ENCODE measurements at regions not wholly inside any gene's neighbourhood (a gene's known extent, or its start where the extent isn't known, plus 50 kb on each side); places are given as distances from the start of the nearest gene placed in this dataset.

- no peaks in the 10 kb centered on the region for H3K36me3 Mint-ChIP-seq (ENCODE audit: insufficient read depth)
- H3K4me3 Mint-ChIP-seq (ENCODE audit: low read depth) = no peak overlapping the region
- peaks cover 32% of the 10 kb centered on the region for H3K4me1 Mint-ChIP-seq (ENCODE audit: low read depth)
- DNase-seq (ENCODE audit: low spot score, unreplicated experiment) = no peak
- TF ChIP-seq CTCF (IDR thresholded peaks at IDR 0.05; ENCODE audit: unreplicated experiment) = no peak
- no peak overlapping the region for H3K27ac Mint-ChIP-seq
- H3K9me3 Mint-ChIP-seq (ENCODE audit: low read depth) = peaks cover 2% of the 10 kb centered on the region
- no peaks in the 10 kb centered on the region for H3K27me3 Mint-ChIP-seq
Measured at GRCh38 chr12:93137656-93138612, 208.8 kb upstream of the EEA1 start.

- H3K36me3 Mint-ChIP-seq (ENCODE audit: insufficient read depth) = no peaks in the 10 kb centered on the region
- no peak overlapping the region for H3K27ac Mint-ChIP-seq
- no peaks in the 10 kb centered on the region for H3K27me3 Mint-ChIP-seq
- H3K4me3 Mint-ChIP-seq (ENCODE audit: low read depth) = no peak overlapping the region
- no peak for TF ChIP-seq CTCF (IDR thresholded peaks at IDR 0.05; ENCODE audit: unreplicated experiment)
- H3K4me1 Mint-ChIP-seq (ENCODE audit: low read depth) = peaks cover 31% of the 10 kb centered on the region
- no peak for DNase-seq (ENCODE audit: low spot score, unreplicated experiment)
- peaks cover 2% of the 10 kb centered on the region for H3K9me3 Mint-ChIP-seq (ENCODE audit: low read depth)
Measured at GRCh38 chr12:93139028-93139665, 210.1 kb upstream of the EEA1 start.

DNA sequence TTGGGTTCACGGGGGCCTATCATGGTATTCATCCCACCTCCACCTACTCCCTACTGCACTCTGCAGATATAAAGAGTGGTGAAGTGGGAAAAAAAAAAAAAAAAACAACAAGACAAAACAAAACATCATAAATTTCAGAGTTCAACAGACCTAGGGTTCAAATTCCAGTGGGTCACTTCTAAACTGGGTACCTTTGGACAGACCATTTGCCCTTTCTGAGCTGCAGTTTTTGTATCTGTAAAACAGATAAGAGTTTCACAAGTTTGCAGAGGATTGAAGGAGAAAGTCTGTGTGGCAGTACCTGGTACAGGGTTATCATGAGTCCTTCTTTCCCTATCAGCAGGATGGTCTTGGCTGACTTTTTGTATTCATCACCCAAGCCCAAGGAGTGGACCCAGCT lies 211.2 kb upstream of the EEA1 start:
- TF ChIP-seq CTCF (IDR thresholded peaks at IDR 0.05; ENCODE audit: unreplicated experiment) = no peak
- DNase-seq (ENCODE audit: low spot score, unreplicated experiment) = no peak
- no peak overlapping the region for H3K4me3 Mint-ChIP-seq (ENCODE audit: low read depth)
- no peaks in the 10 kb centered on the region for H3K27me3 Mint-ChIP-seq
- H3K9me3 Mint-ChIP-seq (ENCODE audit: low read depth) = peaks cover 2% of the 10 kb centered on the region
- peaks cover 30% of the 10 kb centered on the region for H3K4me1 Mint-ChIP-seq (ENCODE audit: low read depth)
- no peak overlapping the region for H3K27ac Mint-ChIP-seq
- no peaks in the 10 kb centered on the region for H3K36me3 Mint-ChIP-seq (ENCODE audit: insufficient read depth)

- H3K36me3 Mint-ChIP-seq (ENCODE audit: insufficient read depth) = no peaks in the 10 kb centered on the region
- no peaks in the 10 kb centered on the region for H3K27me3 Mint-ChIP-seq
- peaks cover 26% of the 10 kb centered on the region for H3K4me1 Mint-ChIP-seq (ENCODE audit: low read depth)
- no peak overlapping the region for H3K27ac Mint-ChIP-seq
- peaks cover 2% of the 10 kb centered on the region for H3K9me3 Mint-ChIP-seq (ENCODE audit: low read depth)
- no peak for DNase-seq (ENCODE audit: low spot score, unreplicated experiment)
- no peak for TF ChIP-seq CTCF (IDR thresholded peaks at IDR 0.05; ENCODE audit: unreplicated experiment)
- H3K4me3 Mint-ChIP-seq (ENCODE audit: low read depth) = no peak overlapping the region
Measured at GRCh38 chr12:93140801-93141200, 211.7 kb upstream of the EEA1 start.

- no peak overlapping the region for H3K27ac Mint-ChIP-seq
- H3K4me3 Mint-ChIP-seq (ENCODE audit: low read depth) = no peak overlapping the region
- H3K9me3 Mint-ChIP-seq (ENCODE audit: low read depth) = peaks cover 2% of the 10 kb centered on the region
- H3K27me3 Mint-ChIP-seq = no peaks in the 10 kb centered on the region
- no peaks in the 10 kb centered on the region for H3K36me3 Mint-ChIP-seq (ENCODE audit: insufficient read depth)
- no peak for TF ChIP-seq CTCF (IDR thresholded peaks at IDR 0.05; ENCODE audit: unreplicated experiment)
- DNase-seq (ENCODE audit: low spot score, unreplicated experiment) = no peak
- H3K4me1 Mint-ChIP-seq (ENCODE audit: low read depth) = peaks cover 33% of the 10 kb centered on the region
Measured at GRCh38 chr12:93142881-93143280, 213.8 kb upstream of the EEA1 start.

Data from progenitor cell of endocrine pancreas (in vitro differentiated cells).